ENCODE measurements at regions not wholly inside any gene's neighbourhood (a gene's known extent, or its start where the extent isn't known, plus 50 kb on each side); places are given as distances from the start of the nearest gene placed in this dataset.

DNA sequence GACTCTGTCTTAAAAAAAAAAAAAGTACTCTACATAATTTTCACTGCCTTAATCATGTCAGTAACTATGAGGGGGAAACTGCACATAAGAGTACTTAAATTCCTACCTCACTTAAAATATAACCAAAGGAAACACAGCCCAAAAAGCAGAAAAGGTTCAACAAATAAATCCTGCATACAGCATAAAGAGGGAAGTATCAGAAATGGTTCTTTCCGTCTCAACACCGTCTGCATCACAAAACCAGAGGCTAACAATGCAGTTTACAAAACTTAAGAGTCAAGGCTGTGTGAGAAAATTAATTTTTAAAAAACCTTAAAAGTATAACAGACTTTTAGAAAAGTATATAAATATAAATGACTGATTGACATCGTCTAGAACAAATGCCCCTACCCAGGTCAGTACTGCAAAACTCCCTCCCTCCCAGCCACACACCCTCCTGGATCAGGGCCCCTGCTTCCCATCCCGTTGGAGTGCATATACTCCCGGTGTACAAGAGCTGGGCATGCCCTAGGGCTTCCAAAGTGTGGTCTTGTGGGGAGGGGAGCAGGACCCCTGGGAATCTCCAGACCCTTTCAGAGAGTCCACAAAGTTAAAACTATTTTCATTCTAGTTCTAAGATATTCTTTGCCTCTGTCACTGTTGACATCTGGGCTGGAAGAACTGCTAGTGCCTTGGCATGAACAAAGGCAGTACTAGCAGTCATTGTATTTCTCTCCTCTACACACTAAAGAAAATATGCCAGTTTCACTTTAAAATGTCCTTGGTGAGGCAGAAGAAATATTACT lies 67.0 kb upstream of the SERTAD2 start (continued):
- TF ChIP-seq, protein P1, sequence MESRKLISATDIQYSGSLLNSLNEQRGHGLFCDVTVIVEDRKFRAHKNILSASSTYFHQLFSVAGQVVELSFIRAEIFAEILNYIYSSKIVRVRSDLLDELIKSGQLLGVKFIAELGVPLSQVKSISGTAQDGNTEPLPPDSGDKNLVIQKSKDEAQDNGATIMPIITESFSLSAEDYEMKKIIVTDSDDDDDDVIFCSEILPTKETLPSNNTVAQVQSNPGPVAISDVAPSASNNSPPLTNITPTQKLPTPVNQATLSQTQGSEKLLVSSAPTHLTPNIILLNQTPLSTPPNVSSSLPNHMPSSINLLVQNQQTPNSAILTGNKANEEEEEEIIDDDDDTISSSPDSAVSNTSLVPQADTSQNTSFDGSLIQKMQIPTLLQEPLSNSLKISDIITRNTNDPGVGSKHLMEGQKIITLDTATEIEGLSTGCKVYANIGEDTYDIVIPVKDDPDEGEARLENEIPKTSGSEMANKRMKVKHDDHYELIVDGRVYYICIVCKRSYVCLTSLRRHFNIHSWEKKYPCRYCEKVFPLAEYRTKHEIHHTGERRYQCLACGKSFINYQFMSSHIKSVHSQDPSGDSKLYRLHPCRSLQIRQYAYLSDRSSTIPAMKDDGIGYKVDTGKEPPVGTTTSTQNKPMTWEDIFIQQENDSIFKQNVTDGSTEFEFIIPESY (IDR thresholded peaks at IDR 0.05; ENCODE audit: borderline replicate concordance, low read depth): no peak
- TF ChIP-seq GATA2 (CRISPR knock-in tag; IDR thresholded peaks at IDR 0.05) (no peak), EZH2phosphoT487 (IDR thresholded peaks at IDR 0.05; ENCODE audit: borderline replicate concordance, low read depth) (no peak), USF1 (IDR thresholded peaks at IDR 0.05; ENCODE audit: borderline replicate concordance, low read depth) (no peak), MAX (IDR thresholded peaks at IDR 0.05; ENCODE audit: low read depth) (no peak), TAF1 (IDR thresholded peaks at IDR 0.05; ENCODE audit: borderline replicate concordance, low read depth, low read length) (no peak), SIN3A (IDR thresholded peaks at IDR 0.05; ENCODE audit: borderline replicate concordance, low read depth, low read length) (no peak)

DNA sequence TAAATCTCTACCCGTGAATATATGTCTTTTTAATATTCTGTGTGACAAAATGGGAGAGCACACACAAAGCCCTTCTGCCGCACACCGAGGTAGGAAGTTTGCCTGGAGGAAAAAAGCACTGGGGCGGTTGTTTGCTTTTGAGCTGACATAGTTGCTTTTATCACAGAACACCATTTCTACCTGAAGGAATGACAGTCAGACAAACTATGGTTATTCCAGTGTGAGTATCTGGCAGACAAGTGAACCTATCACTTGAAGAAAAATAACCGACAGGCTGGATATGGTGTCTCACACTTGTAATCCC lies 67.6 kb upstream of the SERTAD2 start:
- Histone ChIP-seq H3K9ac (no peak overlapping the region), H3K9me2 (no peaks in the 10 kb centered on the region), H3K79me2 (ENCODE audit: insufficient read depth) (peaks cover 8% of the 10 kb centered on the region), H3K4me3 (ENCODE audit: low read depth in 2 of 2, low read length in 1 of 2) (no peak overlapping the region), H3K9me3 (no peaks in the 10 kb centered on the region), H3K4me2 (no peak overlapping the region), H3K27ac (ENCODE audit: low read depth in 2 of 2, low read length in 1 of 2) (no peak overlapping the region), H3K4me1 (ENCODE audit: control insufficient read depth in 1 of 2, insufficient read depth in 2 of 2, low read depth in 1 of 2, low read length in 1 of 2) (peaks cover 0 to 3% of the 10 kb centered on the region in 2 experiments; a peak in 2 of 4 replicates), H3K27me3 (ENCODE audit: insufficient read depth) (no peaks in the 10 kb centered on the region), H2AFZ (ENCODE audit: low read depth) (no peak overlapping the region), H4K20me1 (ENCODE audit: insufficient read depth) (no peaks in the 10 kb centered on the region), H3K36me3 (replicated peaks in 1 of 2; ENCODE audit: control insufficient read depth in 1 of 2, insufficient read depth in 2 of 2, low read length in 1 of 2) (no peaks in the 10 kb centered on the region), H3F3A (replicated peaks; ENCODE audit: insufficient read depth) (no peaks in the 10 kb centered on the region)
- POLR2A ChIA-PET: no interaction called here
- 96% methylated on average over 5 of the region's 5 CpGs for WGBS (ENCODE audit: low lambda C conversion rate)
- CTCF ChIA-PET: interaction anchor here (0.8 kb wide), 1 partner anchor 13 kb away, joined by 3 read pairs; no protein-coding TSS in a partner anchor
- DNase-seq: no peak
- TF ChIP-seq TEAD4 (IDR thresholded peaks at IDR 0.05; ENCODE audit: borderline replicate concordance, insufficient read depth): no peak
- TF ChIP-seq POLR2AphosphoS5 (IDR thresholded peaks at IDR 0.05; ENCODE audit: low read depth, low read length): no peak
- no peak for TF ChIP-seq GATA2 (CRISPR knock-in tag; IDR thresholded peaks at IDR 0.05)
- TF ChIP-seq YY1 (IDR thresholded peaks at IDR 0.05; ENCODE audit: low read depth): no peak
- TF ChIP-seq SIN3A (IDR thresholded peaks at IDR 0.05; ENCODE audit: borderline replicate concordance, low read depth, low read length): no peak
- TF ChIP-seq FOSL2 (IDR thresholded peaks at IDR 0.05; ENCODE audit: borderline replicate concordance, low read depth): no peak
- no peak for TF ChIP-seq RXRA (IDR thresholded peaks at IDR 0.05; ENCODE audit: borderline replicate concordance, low read depth)
- TF ChIP-seq MXI1 (IDR thresholded peaks at IDR 0.05; ENCODE audit: low read depth, low read length): no peak
- TF ChIP-seq MAX (IDR thresholded peaks at IDR 0.05; ENCODE audit: low read depth): no peak
- no peak for TF ChIP-seq RFX5 (IDR thresholded peaks at IDR 0.05; ENCODE audit: low read length)
- TF ChIP-seq PBX3 (IDR thresholded peaks at IDR 0.05): no peak
- TF ChIP-seq USF1 (IDR thresholded peaks at IDR 0.05; ENCODE audit: borderline replicate concordance, low read depth): no peak
- no peak for TF ChIP-seq FOXJ3 (CRISPR knock-in tag; IDR thresholded peaks at IDR 0.05)
- TF ChIP-seq, protein P2, sequence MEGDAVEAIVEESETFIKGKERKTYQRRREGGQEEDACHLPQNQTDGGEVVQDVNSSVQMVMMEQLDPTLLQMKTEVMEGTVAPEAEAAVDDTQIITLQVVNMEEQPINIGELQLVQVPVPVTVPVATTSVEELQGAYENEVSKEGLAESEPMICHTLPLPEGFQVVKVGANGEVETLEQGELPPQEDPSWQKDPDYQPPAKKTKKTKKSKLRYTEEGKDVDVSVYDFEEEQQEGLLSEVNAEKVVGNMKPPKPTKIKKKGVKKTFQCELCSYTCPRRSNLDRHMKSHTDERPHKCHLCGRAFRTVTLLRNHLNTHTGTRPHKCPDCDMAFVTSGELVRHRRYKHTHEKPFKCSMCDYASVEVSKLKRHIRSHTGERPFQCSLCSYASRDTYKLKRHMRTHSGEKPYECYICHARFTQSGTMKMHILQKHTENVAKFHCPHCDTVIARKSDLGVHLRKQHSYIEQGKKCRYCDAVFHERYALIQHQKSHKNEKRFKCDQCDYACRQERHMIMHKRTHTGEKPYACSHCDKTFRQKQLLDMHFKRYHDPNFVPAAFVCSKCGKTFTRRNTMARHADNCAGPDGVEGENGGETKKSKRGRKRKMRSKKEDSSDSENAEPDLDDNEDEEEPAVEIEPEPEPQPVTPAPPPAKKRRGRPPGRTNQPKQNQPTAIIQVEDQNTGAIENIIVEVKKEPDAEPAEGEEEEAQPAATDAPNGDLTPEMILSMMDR (IDR thresholded peaks at IDR 0.05): no peak
- no peak for TF ChIP-seq NFIC (IDR thresholded peaks at IDR 0.05; ENCODE audit: borderline replicate concordance)
- no peak for TF ChIP-seq GABPA (IDR thresholded peaks at IDR 0.05; ENCODE audit: low read depth)
- TF ChIP-seq, protein P1 (IDR thresholded peaks at IDR 0.05; ENCODE audit: borderline replicate concordance, low read depth): no peak
- no peak for TF ChIP-seq EP300 (IDR thresholded peaks at IDR 0.05; ENCODE audit: borderline replicate concordance in 1 of 2, low read depth in 1 of 2, low read length in 1 of 2)
